GM18951 (cell line): ENCODE measurements at regions not wholly inside any gene's neighbourhood (a gene's known extent, or its start where the extent isn't known, plus 50 kb on each side); places are given as distances from the start of the nearest gene placed in this dataset.

Experiments used
- POLR2A ChIP-seq: IDR thresholded peaks from 4 replicates; pipeline ENCODE4 v1.6.1; 2011; ENCODE audit warnings: mild to moderate bottlenecking; ENCODE audit not compliant: insufficient read length, insufficient read depth; ENCODE audit errors: extremely low read depth
- in situ Hi-C: fragments of 300-500 bp; cut with MboI; formaldehyde crosslinking; loops from one replicate; pipeline ENCODE4 v1.12.0; 2022; ENCODE audit warnings: low sequenced_read_pairs, mixed read lengths, inconsistent platforms; ENCODE audit not compliant: unreplicated experiment

DNA sequence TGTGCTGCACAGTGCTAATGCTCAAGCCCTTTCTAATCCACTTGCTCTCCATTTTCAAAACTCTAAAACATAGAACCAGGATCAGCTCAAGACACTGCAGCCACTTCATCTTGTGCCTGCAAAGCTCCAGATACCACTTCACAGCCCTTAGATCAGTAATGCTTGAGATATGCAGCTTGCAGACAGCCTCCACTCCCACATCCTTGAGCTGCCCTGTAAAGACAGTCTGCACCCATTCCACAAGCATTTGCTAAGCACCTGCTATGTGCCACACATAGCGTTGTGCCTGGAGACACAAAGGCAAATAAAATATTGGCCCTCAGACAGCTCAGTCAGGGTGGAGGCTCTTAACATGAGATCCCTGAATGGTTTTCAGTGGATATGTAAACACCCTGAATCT lies 192.5 kb upstream of the SNX19 start:
- TF ChIP-seq POLR2A = no peak
- in situ Hi-C loops = no loop called here

DNA sequence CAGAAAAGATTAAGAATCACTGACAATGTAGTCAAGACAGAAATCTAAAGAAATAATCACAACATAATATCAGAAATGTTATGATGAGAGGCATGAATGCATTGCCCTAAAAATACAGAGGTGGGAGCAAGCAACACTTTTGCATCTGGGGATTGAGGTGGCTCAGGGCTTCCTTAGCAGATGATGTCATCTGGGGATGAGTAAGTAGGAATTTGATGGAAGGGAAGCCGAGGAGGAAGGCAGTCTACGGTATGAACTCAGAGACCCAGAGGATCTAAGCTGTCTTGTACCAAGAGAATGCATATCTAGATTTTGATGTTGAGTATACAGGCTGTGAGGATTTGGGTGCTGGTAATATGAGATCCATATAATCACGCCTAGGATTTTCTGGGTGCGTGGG lies 193.0 kb upstream of the SNX19 start:
- in situ Hi-C loops = no loop called here
- no peak for TF ChIP-seq POLR2A

DNA sequence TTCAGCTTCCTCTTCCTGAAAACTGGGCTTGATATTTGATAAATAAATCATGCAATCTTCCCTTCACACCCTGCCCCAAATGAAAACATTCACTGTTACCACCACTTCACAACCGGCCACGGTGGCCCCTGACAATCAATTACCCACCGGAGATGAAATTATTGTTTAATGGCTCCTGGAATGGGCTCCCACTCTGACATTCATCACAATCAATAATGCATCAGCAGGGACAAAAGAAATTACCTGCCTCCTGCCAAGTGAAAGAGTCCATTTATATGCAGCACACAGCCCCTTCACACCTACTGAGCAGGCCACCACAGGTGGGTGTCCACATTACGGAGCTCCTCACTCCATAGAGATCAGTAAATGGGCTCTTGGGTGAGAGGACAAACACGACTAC lies 193.5 kb upstream of the SNX19 start:
- no peak for TF ChIP-seq POLR2A
- in situ Hi-C loops = no loop called here

DNA sequence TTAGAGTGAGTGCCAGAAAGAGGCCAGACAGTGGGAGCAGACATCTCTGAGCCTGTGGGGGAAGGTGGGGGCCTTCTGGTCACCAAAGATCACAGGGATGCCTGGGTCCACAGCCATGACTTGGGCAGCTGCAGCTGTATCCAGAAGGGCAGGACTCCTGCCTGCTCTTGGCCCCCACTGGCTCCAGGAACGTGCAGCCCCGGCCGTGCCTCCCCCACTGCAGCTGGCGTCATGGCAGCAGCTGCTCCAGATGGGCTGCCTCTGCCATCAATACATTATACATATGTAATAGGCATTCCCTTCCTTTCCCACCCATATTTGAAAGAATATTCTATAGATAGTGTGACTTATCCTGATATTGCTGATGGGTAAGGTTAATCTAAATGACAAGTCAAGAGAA lies 195.5 kb upstream of the SNX19 start:
- in situ Hi-C loops = no loop called here
- TF ChIP-seq POLR2A = no peak

DNA sequence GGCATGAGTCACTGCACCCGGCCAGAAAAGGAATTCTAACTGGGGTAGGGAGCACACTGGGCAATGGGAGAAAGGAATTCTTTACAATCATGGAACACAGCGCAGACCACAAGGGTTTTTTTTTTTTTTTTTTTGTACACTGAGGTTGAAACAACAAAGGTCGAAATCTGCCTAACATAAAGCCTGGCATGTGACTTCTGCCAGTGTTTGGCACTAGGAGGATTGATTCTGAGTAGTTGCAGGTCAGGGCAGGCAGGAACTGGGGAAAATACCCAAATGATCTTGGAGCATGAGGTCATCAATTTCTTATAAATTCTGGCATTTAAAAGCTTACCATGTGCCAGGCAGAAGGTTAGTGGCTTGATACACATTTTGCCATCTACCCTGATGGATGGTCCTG lies 202.0 kb upstream of the SNX19 start:
- no peak for TF ChIP-seq POLR2A
- in situ Hi-C loops = no loop called here

DNA sequence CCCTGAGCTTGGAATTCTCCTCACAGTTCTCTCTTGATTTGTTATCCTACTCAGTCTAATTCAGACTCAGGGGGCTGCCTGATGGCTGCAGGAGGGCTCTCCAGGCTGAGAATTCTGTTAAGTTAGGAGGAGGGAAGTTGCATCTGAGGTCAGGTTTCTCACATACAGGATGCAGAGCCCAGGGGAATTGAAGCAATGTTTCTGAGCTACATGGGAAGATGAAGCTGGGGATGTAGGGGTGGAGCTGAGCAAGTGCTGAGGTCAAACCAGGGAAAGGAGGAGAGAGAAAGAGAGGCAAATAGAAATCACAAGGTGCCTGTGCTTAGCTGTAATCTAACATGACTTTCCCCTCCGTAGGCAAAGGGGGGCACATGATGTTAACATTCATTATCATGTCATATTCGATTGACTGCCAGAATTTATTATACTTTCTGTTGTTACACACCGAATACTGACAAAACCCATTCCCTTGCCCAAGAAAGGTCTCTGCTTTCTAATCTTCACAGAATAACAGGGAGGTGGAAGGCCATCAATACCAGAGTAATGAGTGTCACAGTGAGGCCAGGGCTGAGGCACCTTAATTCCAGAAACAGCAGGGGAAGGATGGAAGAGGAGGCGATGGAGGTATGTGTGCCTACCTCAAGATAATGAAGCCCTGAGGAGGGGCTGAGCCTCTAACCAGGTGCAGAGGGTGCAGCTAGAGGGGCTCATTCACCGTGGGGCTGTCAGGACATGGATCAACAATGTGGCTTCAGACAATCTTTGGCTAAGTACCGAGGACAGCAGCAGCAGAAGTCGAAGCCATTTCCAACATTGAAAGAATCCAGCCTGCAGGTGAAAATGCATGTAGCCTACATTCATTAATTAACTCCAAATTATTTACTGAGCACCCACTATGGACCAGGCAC lies 205.4 kb upstream of the SNX19 start:
- in situ Hi-C loops = no loop called here
- no peak for TF ChIP-seq POLR2A

DNA sequence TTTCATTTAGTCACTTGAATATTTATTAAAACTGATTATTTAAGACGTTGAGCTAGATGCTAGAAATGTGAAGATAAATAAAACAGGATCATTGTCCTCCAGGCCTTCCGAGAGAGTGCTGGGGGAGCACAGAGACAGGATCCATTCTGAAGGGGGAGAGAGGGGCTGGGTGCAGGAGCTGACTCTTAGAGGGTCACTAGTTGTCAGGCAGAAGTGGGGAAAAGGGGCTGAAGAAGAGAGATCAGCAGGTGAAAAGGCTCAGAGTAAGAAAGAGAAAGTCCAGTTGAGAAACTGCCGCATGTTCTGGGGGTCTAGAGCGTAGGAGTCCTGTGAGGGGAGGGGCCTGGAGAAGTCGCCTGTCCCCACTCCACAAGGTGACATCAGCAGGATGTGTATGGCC lies 206.2 kb upstream of the SNX19 start:
- no peak for TF ChIP-seq POLR2A
- in situ Hi-C loops = no loop called here

DNA sequence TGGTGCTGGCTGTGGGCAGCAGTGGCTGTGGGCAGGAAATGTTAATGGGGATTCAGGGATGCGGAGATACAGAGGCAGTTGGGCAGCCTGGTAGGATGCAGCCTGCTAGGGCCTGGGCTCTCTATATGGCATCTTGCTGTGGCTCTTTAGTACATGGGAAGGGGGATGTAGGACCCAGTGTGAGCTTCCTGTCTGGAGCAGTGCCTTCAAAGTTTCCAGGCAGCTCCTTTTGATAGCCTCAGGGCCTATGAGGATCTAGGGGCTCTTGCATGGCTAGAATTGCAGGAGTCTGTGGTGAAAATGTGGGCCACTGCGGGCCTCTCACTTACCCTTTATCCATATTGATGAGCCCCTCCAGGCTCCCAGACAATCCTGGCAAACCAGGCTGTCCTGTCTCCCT lies 213.2 kb upstream of the SNX19 start:
- no peak for TF ChIP-seq POLR2A
- in situ Hi-C loops = no loop called here

DNA sequence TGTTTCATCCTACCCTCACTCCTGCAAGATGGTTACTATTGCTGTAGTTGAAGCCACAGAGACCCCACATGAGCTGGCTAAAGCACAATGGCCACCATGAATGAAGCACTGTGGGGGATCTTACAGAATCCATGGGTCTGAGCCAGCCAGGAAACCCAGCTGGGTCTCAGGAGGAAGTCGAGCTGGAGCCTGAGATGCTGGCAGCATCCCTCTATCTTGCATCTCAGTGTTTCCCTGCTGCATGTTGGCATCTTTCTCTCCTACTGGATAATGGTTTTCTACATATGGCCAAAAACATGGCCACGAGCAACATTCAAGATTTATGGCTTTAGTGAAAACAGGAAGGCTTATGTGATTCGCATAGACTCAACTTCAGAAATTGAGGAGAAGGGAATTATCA lies 219.3 kb upstream of the SNX19 start:
- in situ Hi-C loops = no loop called here
- TF ChIP-seq POLR2A = no peak

DNA sequence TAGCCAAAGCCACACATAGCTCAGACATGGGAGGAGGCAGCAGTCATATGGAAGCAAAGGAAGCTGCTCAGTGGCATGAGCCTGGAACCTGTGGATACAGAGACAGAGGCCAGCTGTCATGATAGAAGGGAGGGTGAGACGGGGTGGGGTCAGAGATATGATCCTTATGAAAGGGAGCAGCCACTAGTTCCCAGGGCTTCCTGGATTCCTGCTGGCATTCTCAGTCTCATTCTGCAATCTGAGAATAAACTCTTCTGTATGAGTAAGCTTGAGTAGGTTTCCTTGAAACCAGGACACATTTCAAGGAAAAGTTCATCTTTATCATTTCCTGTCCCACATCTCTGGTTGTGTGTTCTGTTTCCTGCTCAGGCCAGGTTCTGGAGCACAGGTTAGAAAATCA lies 220.2 kb upstream of the SNX19 start:
- TF ChIP-seq POLR2A = no peak
- in situ Hi-C loops = no loop called here

DNA sequence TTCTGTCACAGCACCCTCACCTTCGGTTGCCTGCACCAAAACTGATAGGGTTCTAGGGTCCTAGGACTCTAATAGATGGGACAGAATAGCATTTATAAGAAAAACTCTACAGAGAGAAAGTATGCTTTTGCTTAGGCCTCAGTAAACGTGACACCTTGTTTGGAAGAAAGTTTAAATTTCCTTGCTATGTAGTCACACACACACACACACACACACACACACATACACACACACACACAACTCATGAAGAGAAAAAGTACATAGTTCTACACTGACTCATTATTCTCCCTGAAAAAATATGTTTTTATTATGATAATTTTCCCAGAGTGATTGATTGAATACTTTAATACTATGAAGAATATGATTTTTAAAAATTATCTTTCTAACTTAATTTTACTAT lies 220.8 kb upstream of the SNX19 start:
- in situ Hi-C loops = no loop called here
- no peak for TF ChIP-seq POLR2A

DNA sequence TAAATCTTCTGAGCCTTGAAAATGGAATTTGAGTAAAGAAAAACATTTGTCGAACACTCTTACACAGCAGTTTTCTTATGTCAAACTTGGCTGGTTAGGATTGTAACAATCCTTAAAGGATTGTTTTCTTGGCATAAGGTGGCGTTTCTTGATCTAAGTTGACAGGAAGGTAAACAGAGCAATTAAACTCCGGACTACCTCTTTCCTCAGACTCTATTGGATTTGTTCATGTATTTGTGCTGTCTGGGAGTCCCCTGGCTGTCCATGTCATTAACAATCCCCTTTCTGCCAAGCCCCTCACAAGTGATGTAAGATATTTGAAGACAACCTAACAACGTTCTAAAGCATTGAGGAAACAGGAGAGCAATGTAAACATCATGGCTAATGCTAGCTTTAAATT lies 222.5 kb upstream of the SNX19 start:
- in situ Hi-C loops = no loop called here
- no peak for TF ChIP-seq POLR2A

DNA sequence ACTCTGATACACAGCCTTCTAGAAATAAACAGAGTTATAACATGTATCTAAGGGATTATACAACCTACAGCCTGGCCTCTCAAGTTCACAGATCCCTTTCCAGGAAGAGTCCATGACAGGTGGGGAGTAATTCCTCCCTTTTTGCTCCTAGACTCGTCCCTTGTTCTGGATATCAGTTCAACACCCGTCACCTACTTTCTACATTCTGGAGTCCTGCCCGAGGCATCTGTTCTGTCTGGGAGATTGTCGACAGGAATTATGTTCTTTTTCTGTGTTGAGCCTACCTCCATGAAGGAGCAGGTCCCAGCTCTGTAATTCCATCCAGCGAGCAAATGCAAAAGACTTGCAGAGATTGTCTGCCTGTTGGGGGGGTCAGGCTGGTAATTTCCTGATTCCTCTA lies 224.6 kb upstream of the NTM start:
- in situ Hi-C loops = no loop called here
- TF ChIP-seq POLR2A = no peak

DNA sequence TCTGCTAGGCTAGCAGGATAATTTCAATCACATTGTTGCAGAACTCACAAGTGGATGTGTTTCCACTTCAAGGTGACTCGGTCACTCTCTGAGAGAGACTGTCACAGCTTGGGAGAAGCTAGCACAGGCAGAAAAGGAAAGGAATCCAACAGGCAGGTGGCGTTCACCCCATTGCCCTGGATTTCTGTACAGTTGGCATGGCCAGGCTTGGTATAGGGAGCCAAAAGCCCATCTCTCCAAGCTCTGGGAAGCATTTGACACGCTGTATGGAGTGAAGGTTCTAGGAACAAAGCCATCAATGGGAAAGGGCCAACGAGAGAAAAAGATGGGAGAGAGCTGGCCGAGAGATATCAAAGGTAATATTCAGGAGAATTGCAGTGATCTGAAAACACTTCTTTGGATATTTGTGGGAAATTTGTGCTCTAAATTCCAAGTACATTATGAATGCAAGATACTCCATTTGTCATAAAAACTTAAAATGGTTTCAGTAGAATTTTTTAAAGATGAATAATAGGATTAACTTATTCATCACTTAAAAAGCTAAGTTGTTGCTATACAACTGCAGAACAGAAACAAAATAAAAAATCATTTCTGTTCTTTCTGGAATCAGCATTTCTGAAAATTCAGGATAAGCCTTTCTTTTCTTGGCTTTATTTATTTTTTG lies 223.5 kb upstream of the NTM start:
- in situ Hi-C loops = no loop called here
- no peak for TF ChIP-seq POLR2A
